ENCODE measurements at regions not wholly inside any gene's neighbourhood (a gene's known extent, or its start where the extent isn't known, plus 50 kb on each side); places are given as distances from the start of the nearest gene placed in this dataset.

- Histone ChIP-seq H3K9ac (ENCODE audit: low read length in 3 of 3) (no peak overlapping the region), H3K36me3 (ENCODE audit: control insufficient read depth in 2 of 3, insufficient read depth in 3 of 3, low read length in 3 of 3) (peaks cover 3 to 16% (median 6%) of the 10 kb centered on the region in 3 donors), H3K4me1 (ENCODE audit: control insufficient read depth in 2 of 3, insufficient read depth in 2 of 3, low read depth in 1 of 3, low read length in 3 of 3) (peaks cover 0 to 10% (median 3%) of the 10 kb centered on the region in 3 donors), H3K27me3 (ENCODE audit: control insufficient read depth, insufficient read depth, low read length) (no peaks in the 10 kb centered on the region), H3K27ac (ENCODE audit: low read depth in 2 of 2, low read length in 2 of 2) (no peak overlapping the region), H3K9me3 (ENCODE audit: control insufficient read depth in 2 of 3, insufficient read depth in 1 of 3, low read length in 3 of 3) (peaks cover 0 to 1% (median 0%) of the 10 kb centered on the region in 3 donors), H3K4me3 (ENCODE audit: low read length in 3 of 3) (no peak overlapping the region)
- no peak for TF ChIP-seq CTCF (IDR thresholded peaks at IDR 0.05; ENCODE audit: borderline replicate concordance, extremely low read depth, insufficient read depth)
- FAIRE-seq = no peak
- intact Hi-C loops (cut with DNase I) = no loop called here
- no peak for DNase-seq
Measured at GRCh38 chr14:71721791-71722190, 210.4 kb upstream of the RGS6 start.

- H3K27me3 ChIP-seq (ENCODE audit: control insufficient read depth, insufficient read depth, low read length) = no peaks in the 10 kb centered on the region
- intact Hi-C loops (cut with DNase I) = no loop called here
- H3K4me1 ChIP-seq (ENCODE audit: control insufficient read depth in 2 of 3, insufficient read depth in 2 of 3, low read depth in 1 of 3, low read length in 3 of 3) = peaks cover 0 to 10% (median 3%) of the 10 kb centered on the region in 3 donors
- no peak overlapping the region for H3K27ac ChIP-seq (ENCODE audit: low read depth in 2 of 2, low read length in 2 of 2)
- H3K9me3 ChIP-seq (ENCODE audit: control insufficient read depth in 2 of 3, insufficient read depth in 1 of 3, low read length in 3 of 3) = peaks cover 0 to 1% (median 0%) of the 10 kb centered on the region in 3 donors
- H3K9ac ChIP-seq (ENCODE audit: low read length in 3 of 3) = no peak overlapping the region
- H3K36me3 ChIP-seq (ENCODE audit: control insufficient read depth in 2 of 3, insufficient read depth in 3 of 3, low read length in 3 of 3) = peaks cover 3 to 16% (median 6%) of the 10 kb centered on the region in 3 donors
- FAIRE-seq = no peak
- H3K4me3 ChIP-seq (ENCODE audit: low read length in 3 of 3) = no peak overlapping the region
- no peak for TF ChIP-seq CTCF (IDR thresholded peaks at IDR 0.05; ENCODE audit: borderline replicate concordance, extremely low read depth, insufficient read depth)
- DNase-seq = no peak
Measured at GRCh38 chr14:71722885-71723284, 209.3 kb upstream of the RGS6 start.

GRCh38 chr14:71725922-71726579 is 206.2 kb upstream of the RGS6 start:
- no peak overlapping the region for H3K9ac ChIP-seq (ENCODE audit: low read length in 3 of 3)
- FAIRE-seq = no peak
- no peak for DNase-seq
- H3K27me3 ChIP-seq (ENCODE audit: control insufficient read depth, insufficient read depth, low read length) = no peaks in the 10 kb centered on the region
- intact Hi-C loops (cut with DNase I) = no loop called here
- H3K4me1 ChIP-seq (ENCODE audit: control insufficient read depth in 2 of 3, insufficient read depth in 2 of 3, low read depth in 1 of 3, low read length in 3 of 3) = peaks cover 0 to 10% (median 3%) of the 10 kb centered on the region in 3 donors
- no peak for TF ChIP-seq CTCF (IDR thresholded peaks at IDR 0.05; ENCODE audit: borderline replicate concordance, extremely low read depth, insufficient read depth)
- H3K27ac ChIP-seq (ENCODE audit: low read depth in 2 of 2, low read length in 2 of 2) = no peak overlapping the region
- H3K36me3 ChIP-seq (ENCODE audit: control insufficient read depth in 2 of 3, insufficient read depth in 3 of 3, low read length in 3 of 3) = peaks cover 7 to 33% (median 10%) of the 10 kb centered on the region in 3 donors
- no peaks in the 10 kb centered on the region for H3K9me3 ChIP-seq (ENCODE audit: control insufficient read depth in 2 of 3, insufficient read depth in 1 of 3, low read length in 3 of 3)
- no peak overlapping the region for H3K4me3 ChIP-seq (ENCODE audit: low read length in 3 of 3)

All from kidney (tissue), 13 donors.